Karpas-422 (cell line): ENCODE measurements at regions not wholly inside any gene's neighbourhood (a gene's known extent, or its start where the extent isn't known, plus 50 kb on each side); places are given as distances from the start of the nearest gene placed in this dataset.
A peak's percentile ranks its signal among the peaks of the same experiment; 100 is the strongest.

Experiments used
- DNase-seq: peaks from one replicate; pipeline ENCODE4 v3.0.0-alpha.2; 2015
- H2AFZ ChIP-seq: fragments of 200-600 bp; sonication (generic); 2 replicates; pipeline ENCODE4 v1.6.1; 2014; ENCODE audit warnings: antibody characterized with exemption, low read length, mixed read lengths
- H3K27ac ChIP-seq: fragments of 200-600 bp; sonication (generic); 2 replicates; pipeline ENCODE4 v1.5.1; 2014; ENCODE audit warnings: mild to moderate bottlenecking, low read length, moderate library complexity
- H3K27me3 ChIP-seq: fragments of 200-600 bp; sonication (generic); 2 replicates; pipeline ENCODE4 v1.6.1; 2014; ENCODE audit warnings: low read length, mixed read lengths
- H3K36me3 ChIP-seq: fragments of 200-600 bp; sonication (generic); 2 replicates; pipeline ENCODE4 v1.6.1; 2014; ENCODE audit warnings: low read length, mixed read lengths; ENCODE audit not compliant: insufficient read depth
- H3K4me1 ChIP-seq: fragments of 200-600 bp; sonication (generic); 2 replicates; pipeline ENCODE4 v1.6.1; 2014; ENCODE audit warnings: mild to moderate bottlenecking, low read length, mixed read lengths
- H3K4me2 ChIP-seq: fragments of 200-600 bp; sonication (generic); 2 replicates; pipeline ENCODE4 v1.6.1; 2014; ENCODE audit warnings: low read length, low read depth, mild to moderate bottlenecking; ENCODE audit not compliant: poor library complexity, severe bottlenecking
- H3K4me3 ChIP-seq: fragments of 200-600 bp; sonication (generic); 2 replicates; pipeline ENCODE4 v1.5.1; 2014; ENCODE audit warnings: mild to moderate bottlenecking, antibody characterized with exemption, low read length, mixed read lengths
- H3K79me2 ChIP-seq: fragments of 200-600 bp; sonication (generic); 2 replicates; pipeline ENCODE4 v1.6.1; 2014; ENCODE audit warnings: mild to moderate bottlenecking, low read length, mixed read lengths
- H3K9ac ChIP-seq: fragments of 200-600 bp; sonication (generic); 2 replicates; pipeline ENCODE4 v1.6.0; 2014; ENCODE audit warnings: low read length
- H3K9me2 ChIP-seq: fragments of 200-600 bp; sonication (generic), shearing (Covaris generic); replicated peaks from 2 replicates; pipeline ENCODE4 v1.6.0; 2014; ENCODE audit warnings: mild to moderate bottlenecking, low read length, moderate library complexity; ENCODE audit not compliant: insufficient read depth
- H3K9me3 ChIP-seq: fragments of 300-700, 200-600 bp; sonication (generic); 2 replicates; pipeline ENCODE4 v1.6.1; 2014; ENCODE audit warnings: low read length, mixed read lengths
- H4K20me1 ChIP-seq: fragments of 200-600 bp; sonication (generic); 2 replicates; pipeline ENCODE4 v1.6.1; 2014; ENCODE audit warnings: mild to moderate bottlenecking, antibody characterized with exemption, low read length, low read depth; ENCODE audit not compliant: insufficient read depth

DNA sequence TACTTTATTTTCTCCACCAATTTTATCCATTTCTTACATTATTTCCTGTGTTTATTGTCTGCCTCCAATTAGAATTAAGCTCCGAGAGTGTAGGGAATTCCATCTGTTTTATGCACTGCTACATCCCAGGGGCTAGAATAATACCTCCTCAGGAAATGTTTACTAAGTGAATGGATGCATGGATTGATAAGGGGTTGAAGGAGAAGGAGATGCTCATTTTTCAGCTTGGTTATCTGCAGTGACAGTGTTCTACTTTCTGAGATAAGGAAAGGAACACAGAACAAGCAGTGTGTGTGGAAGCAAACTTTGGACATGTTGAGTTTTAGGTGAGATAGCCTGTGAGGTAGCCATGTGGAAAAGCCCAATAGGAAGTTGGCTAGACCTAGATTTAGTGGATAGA is 164.6 kb upstream of the HMGA2 start:
- Histone ChIP-seq H2AFZ (no peak overlapping the region), H3K27ac (no peak overlapping the region), H3K4me3 (no peak overlapping the region), H4K20me1 (no peaks in the 10 kb centered on the region), H3K9me3 (no peaks in the 10 kb centered on the region), H3K36me3 (no peaks in the 10 kb centered on the region), H3K79me2 (no peaks in the 10 kb centered on the region), H3K27me3 (no peaks in the 10 kb centered on the region), H3K4me2 (no peak overlapping the region), H3K4me1 (no peaks in the 10 kb centered on the region), H3K9ac (no peak overlapping the region), H3K9me2 (no peaks in the 10 kb centered on the region)
- no peak for DNase-seq

DNA sequence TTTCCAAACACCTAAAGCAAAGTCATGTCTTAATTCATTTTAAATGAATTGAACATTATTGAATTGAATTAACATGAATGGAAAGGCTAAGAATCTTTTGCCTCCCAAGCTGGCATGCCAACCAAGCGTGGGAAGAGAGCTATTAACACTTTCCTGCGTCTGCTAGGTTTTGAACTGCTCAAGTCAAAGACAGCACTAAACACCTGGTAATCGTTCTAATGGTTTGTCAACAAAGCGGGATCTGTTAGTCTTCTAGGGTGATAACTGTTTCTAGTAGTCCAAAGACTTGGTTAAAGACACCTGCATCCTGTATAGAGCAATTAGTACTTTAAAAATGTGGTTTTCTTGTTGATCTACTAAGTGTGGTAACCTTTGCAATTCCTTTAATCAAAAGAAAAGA is 164.2 kb upstream of the HMGA2 start:
- Histone ChIP-seq H3K4me1 (no peaks in the 10 kb centered on the region), H3K4me2 (no peak overlapping the region), H2AFZ (no peak overlapping the region), H3K9ac (no peak overlapping the region), H3K27me3 (no peaks in the 10 kb centered on the region), H3K9me3 (no peaks in the 10 kb centered on the region), H3K9me2 (no peaks in the 10 kb centered on the region), H3K79me2 (no peaks in the 10 kb centered on the region), H4K20me1 (no peaks in the 10 kb centered on the region), H3K4me3 (no peak overlapping the region), H3K27ac (no peak overlapping the region), H3K36me3 (no peaks in the 10 kb centered on the region)
- no peak for DNase-seq

DNA sequence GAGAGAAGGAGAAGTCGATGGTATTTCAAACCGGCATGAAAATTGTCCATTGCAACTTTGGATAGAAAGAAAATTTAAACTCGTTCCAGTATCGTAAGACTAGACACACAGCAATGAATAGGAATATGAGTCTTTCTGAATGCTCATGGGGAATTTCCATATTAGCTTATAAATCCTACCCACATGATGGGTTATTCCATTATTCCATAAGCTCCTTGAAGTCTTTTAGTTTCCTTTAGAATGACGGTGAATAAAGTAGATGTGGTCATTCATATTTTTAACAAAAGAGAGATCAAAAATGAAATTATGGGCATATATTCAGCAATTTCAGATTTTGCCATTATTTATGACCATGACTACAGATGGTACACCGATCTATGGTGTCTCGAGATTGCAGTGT is 163.4 kb upstream of the HMGA2 start:
- H3K4me3 ChIP-seq, result no peak overlapping the region
- no peaks in the 10 kb centered on the region for H3K36me3 ChIP-seq
- H3K27me3 ChIP-seq, result no peaks in the 10 kb centered on the region
- H3K79me2 ChIP-seq, result no peaks in the 10 kb centered on the region
- no peaks in the 10 kb centered on the region for H4K20me1 ChIP-seq
- H3K4me2 ChIP-seq, result no peak overlapping the region
- H2AFZ ChIP-seq, result no peak overlapping the region
- no peak overlapping the region for H3K27ac ChIP-seq
- DNase-seq, result peak; percentile 2
- H3K9me2 ChIP-seq, result no peaks in the 10 kb centered on the region
- no peaks in the 10 kb centered on the region for H3K4me1 ChIP-seq
- no peak overlapping the region for H3K9ac ChIP-seq
- H3K9me3 ChIP-seq, result no peaks in the 10 kb centered on the region

DNA sequence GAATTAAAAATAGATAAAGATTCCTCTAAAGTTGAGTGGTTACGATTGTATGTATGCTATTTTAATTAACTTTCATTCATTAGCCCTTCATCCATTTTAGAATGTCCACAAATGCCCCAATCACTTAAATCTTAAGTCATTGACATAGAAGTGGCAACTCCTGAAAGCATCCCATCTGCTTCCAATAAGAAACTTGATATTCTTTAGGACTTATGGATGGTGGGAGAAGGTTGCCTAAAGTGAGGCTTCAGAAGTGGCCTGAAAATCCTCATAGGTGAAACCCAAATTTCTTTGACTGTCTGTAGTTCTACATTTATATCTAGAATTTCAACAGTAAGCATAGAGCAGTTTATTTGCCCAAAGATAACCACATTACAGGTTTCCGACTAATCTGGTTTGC is 161.7 kb upstream of the HMGA2 start:
- Histone ChIP-seq H3K4me1 (no peaks in the 10 kb centered on the region), H3K4me2 (no peak overlapping the region), H3K36me3 (no peaks in the 10 kb centered on the region), H4K20me1 (no peaks in the 10 kb centered on the region), H3K27ac (no peak overlapping the region), H3K9me3 (no peaks in the 10 kb centered on the region), H3K27me3 (no peaks in the 10 kb centered on the region), H3K4me3 (no peak overlapping the region), H3K9me2 (no peaks in the 10 kb centered on the region), H3K79me2 (no peaks in the 10 kb centered on the region), H2AFZ (no peak overlapping the region), H3K9ac (no peak overlapping the region)
- DNase-seq, result peak; percentile 26

DNA sequence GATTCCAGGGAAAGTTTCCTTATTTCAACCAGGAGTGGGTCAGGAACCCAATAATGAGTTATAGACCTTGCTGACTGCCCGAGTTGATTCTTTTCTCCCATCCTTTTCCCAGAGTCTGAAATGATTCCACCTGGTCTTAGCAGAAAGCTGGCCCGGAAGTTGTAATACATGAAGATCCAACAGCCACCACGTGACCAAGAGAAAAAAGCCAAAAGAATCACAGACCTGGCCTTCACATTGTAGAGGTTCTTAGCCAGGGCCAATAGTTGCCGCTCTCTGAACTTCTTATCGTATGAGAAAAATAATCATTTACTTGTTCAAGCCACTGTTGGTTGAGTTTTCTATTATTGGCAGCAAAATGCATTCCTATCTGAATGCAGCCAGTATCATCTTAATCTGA is 161.2 kb upstream of the HMGA2 start:
- no peaks in the 10 kb centered on the region for H3K4me1 ChIP-seq
- no peaks in the 10 kb centered on the region for H4K20me1 ChIP-seq
- H3K36me3 ChIP-seq, result no peaks in the 10 kb centered on the region
- DNase-seq, result no peak
- no peaks in the 10 kb centered on the region for H3K27me3 ChIP-seq
- no peak overlapping the region for H3K4me2 ChIP-seq
- no peaks in the 10 kb centered on the region for H3K9me3 ChIP-seq
- no peak overlapping the region for H3K27ac ChIP-seq
- no peaks in the 10 kb centered on the region for H3K79me2 ChIP-seq
- H3K9me2 ChIP-seq, result no peaks in the 10 kb centered on the region
- H2AFZ ChIP-seq, result no peak overlapping the region
- no peak overlapping the region for H3K9ac ChIP-seq
- no peak overlapping the region for H3K4me3 ChIP-seq

DNA sequence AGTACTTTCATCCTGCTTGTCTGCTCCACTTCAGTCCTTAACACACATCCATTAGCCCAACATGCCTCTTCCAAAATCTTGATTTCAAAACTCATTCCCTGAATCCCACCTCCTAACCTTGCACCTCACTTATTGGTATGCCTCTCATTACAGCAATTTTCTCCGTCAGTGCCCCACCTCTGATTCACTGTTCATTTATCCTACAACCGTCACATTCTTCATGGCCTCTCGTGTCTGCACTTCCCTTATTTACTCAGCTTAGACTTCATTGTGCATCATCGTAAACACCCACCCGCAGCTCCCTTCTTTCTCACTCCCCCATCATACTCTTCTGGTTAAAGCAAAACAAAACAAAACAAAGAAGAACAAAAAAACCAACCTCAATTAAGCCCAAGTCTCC is 160.6 kb upstream of the HMGA2 start:
- Histone ChIP-seq H3K4me1 (no peaks in the 10 kb centered on the region), H3K4me3 (no peak overlapping the region), H3K9ac (no peak overlapping the region), H4K20me1 (no peaks in the 10 kb centered on the region), H3K27me3 (no peaks in the 10 kb centered on the region), H3K36me3 (no peaks in the 10 kb centered on the region), H3K4me2 (no peak overlapping the region), H3K79me2 (no peaks in the 10 kb centered on the region), H3K9me3 (no peaks in the 10 kb centered on the region), H2AFZ (no peak overlapping the region), H3K9me2 (no peaks in the 10 kb centered on the region), H3K27ac (no peak overlapping the region)
- DNase-seq, result no peak

DNA sequence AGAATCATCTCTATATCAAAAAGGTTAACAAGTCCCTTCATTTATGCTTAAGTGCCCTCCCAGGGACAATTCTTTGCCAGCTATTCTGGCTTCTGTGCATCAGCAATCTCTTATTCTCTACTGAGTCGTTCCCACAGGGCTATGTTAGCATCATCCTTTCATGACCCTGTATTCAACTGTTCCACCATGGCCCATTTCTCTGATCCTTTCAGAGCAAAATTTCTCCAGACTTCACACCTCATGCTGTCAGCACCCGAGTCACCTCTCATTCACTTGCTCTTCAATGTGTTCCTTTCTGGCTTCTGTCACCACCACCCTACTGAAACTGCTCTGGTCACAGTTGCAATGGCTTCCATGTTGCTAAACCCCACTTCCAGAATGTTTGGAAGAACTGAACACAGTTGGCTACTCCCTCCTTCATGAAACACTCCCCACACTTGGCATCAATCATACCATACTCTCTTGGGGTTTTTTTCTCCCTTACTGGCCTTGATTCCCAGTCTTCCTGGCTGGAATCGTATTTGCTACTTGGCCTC is 159.5 kb upstream of the HMGA2 start:
- Histone ChIP-seq H3K79me2 (no peaks in the 10 kb centered on the region), H3K9me2 (no peaks in the 10 kb centered on the region), H3K4me3 (no peak overlapping the region), H3K4me2 (no peak overlapping the region), H3K27ac (no peak overlapping the region), H3K36me3 (no peaks in the 10 kb centered on the region), H3K27me3 (no peaks in the 10 kb centered on the region), H3K4me1 (no peaks in the 10 kb centered on the region), H4K20me1 (no peaks in the 10 kb centered on the region), H3K9me3 (no peaks in the 10 kb centered on the region), H3K9ac (no peak overlapping the region), H2AFZ (no peak overlapping the region)
- peak; percentile 7 for DNase-seq

DNA sequence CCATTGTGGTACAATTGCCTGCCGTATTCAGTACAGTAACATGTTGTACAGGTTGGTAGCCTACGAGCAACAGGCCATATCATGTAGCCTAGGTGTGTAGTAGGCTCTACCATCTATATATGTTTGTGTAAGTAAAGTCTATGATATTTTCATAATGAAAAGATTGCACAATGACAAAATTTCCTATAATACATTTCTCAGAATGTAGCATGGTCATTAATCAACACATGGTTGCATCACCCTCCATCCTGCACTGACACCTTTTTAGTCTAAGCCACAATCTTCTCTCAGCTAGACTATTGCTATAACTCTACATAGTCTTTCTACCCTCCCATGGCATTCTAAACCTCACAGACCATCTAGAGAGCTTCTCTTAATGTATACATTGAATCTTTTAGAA is 158.5 kb upstream of the HMGA2 start:
- no peaks in the 10 kb centered on the region for H3K27me3 ChIP-seq
- no peak for DNase-seq
- no peak overlapping the region for H3K4me3 ChIP-seq

DNA sequence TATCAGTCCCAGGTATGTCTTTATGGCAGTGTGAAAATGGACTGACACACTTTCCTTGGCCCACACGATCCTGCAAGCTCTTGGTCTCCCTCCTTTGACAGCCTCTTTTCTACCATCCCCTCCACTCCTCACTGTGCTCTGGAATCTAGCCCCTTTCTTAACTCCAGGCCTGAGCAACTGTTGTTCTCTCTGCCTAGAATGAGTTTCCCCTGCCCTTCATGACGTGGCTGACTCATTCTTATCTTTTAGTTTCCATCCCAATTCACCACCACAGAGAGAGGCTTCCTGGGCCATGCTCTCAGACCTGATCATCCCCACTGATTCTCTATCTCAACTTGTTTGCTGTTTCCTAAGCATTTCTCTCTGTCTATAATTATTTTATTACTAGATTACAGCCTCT is 157.4 kb upstream of the HMGA2 start:
- Histone ChIP-seq H3K9ac (no peak overlapping the region), H3K9me3 (no peaks in the 10 kb centered on the region), H3K4me3 (no peak overlapping the region), H3K9me2 (no peaks in the 10 kb centered on the region), H2AFZ (no peak overlapping the region), H3K36me3 (no peaks in the 10 kb centered on the region), H3K79me2 (no peaks in the 10 kb centered on the region), H3K4me1 (no peaks in the 10 kb centered on the region), H3K27me3 (no peaks in the 10 kb centered on the region), H4K20me1 (no peaks in the 10 kb centered on the region), H3K27ac (no peak overlapping the region), H3K4me2 (no peak overlapping the region)
- DNase-seq, result no peak

More for the DNA sequence above, 158.5 kb upstream of the HMGA2 start:
- Histone ChIP-seq H3K9me3 (no peaks in the 10 kb centered on the region), H3K36me3 (no peaks in the 10 kb centered on the region), H3K9ac (no peak overlapping the region), H4K20me1 (no peaks in the 10 kb centered on the region), H3K9me2 (no peaks in the 10 kb centered on the region), H2AFZ (no peak overlapping the region), H3K4me2 (no peak overlapping the region), H3K27ac (no peak overlapping the region), H3K79me2 (no peaks in the 10 kb centered on the region), H3K4me1 (no peaks in the 10 kb centered on the region)
